ENCODE measurements at regions not wholly inside any gene's neighbourhood (a gene's known extent, or its start where the extent isn't known, plus 50 kb on each side); places are given as distances from the start of the nearest gene placed in this dataset.

DNA sequence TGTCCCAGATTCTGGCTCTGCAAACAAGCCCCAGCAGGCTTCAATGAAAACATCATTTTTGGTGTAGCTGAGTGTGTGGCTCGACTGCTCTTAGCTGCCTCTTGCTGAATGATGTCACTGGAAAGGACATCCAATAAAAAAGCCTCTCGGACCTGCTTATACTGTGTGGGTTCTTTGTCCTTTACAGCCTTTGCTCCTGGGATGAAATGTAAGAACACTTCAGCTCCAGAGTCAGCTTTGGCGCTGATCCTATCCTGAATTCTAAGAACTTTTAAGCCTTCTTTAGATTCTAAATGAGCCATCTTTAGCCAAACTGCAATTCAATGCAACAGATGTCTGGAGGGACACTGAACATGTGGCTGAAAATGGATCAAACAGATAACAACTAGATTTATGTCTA, 404.6 kb upstream of the C9orf72 start:
- TF ChIP-seq, protein P1, sequence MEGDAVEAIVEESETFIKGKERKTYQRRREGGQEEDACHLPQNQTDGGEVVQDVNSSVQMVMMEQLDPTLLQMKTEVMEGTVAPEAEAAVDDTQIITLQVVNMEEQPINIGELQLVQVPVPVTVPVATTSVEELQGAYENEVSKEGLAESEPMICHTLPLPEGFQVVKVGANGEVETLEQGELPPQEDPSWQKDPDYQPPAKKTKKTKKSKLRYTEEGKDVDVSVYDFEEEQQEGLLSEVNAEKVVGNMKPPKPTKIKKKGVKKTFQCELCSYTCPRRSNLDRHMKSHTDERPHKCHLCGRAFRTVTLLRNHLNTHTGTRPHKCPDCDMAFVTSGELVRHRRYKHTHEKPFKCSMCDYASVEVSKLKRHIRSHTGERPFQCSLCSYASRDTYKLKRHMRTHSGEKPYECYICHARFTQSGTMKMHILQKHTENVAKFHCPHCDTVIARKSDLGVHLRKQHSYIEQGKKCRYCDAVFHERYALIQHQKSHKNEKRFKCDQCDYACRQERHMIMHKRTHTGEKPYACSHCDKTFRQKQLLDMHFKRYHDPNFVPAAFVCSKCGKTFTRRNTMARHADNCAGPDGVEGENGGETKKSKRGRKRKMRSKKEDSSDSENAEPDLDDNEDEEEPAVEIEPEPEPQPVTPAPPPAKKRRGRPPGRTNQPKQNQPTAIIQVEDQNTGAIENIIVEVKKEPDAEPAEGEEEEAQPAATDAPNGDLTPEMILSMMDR (conservative IDR thresholded peaks at IDR 0.05 in 1 of 2, IDR thresholded peaks at IDR 0.05 in 1 of 2; ENCODE audit: extremely low read depth in 1 of 2, insufficient read depth in 1 of 2, low read depth in 1 of 2, low read length in 2 of 2), result no peak
- TF ChIP-seq EZH2 (IDR thresholded peaks at IDR 0.05; ENCODE audit: borderline replicate concordance, low read length), result no peak

Data from mammary epithelial cell (primary cell).